ENCODE measurements at regions not wholly inside any gene's neighbourhood (a gene's known extent, or its start where the extent isn't known, plus 50 kb on each side); places are given as distances from the start of the nearest gene placed in this dataset.

GRCh38 chr6:4009486-4009885, 69.5 kb downstream of the FAM217A start:
- Histone ChIP-seq H3K9me3 (no peaks in the 10 kb centered on the region), H3K4me3 (no peak overlapping the region), H3K4me1 (peaks cover 0 to 24% (median 3%) of the 10 kb centered on the region in 4 donors), H3K27ac (no peak overlapping the region), H3K36me3 (no peaks in the 10 kb centered on the region), H3K27me3 (no peaks in the 10 kb centered on the region)
- 88% methylated on average over 8 of the region's 8 CpGs for WGBS (ENCODE audit: insufficient coverage, low coverage, low lambda C conversion rate, missing lambda C conversion rate)
- no peak for DNase-seq
- intact Hi-C loops (cut with DNase I) = no loop called here
- TF ChIP-seq CTCF (IDR thresholded peaks at IDR 0.05) (no peak), POLR2A (IDR thresholded peaks at IDR 0.05) (no peak)
- ATAC-seq = no peak

GRCh38 chr6:4010048-4010447, 68.9 kb downstream of the FAM217A start:
- Histone ChIP-seq H3K27me3 (no peaks in the 10 kb centered on the region), H3K27ac (peak overlapping the region in 1 of 3 donors; percentile 41), H3K4me1 (peaks cover 0 to 24% (median 3%) of the 10 kb centered on the region in 4 donors), H3K4me3 (no peak overlapping the region), H3K9me3 (no peaks in the 10 kb centered on the region), H3K36me3 (no peaks in the 10 kb centered on the region)
- TF ChIP-seq POLR2A (IDR thresholded peaks at IDR 0.05) = no peak
- no peak for TF ChIP-seq CTCF (IDR thresholded peaks at IDR 0.05)
- WGBS (ENCODE audit: insufficient coverage, low coverage, low lambda C conversion rate, missing lambda C conversion rate) = 41% methylated on average over 2 of the region's 2 CpGs
- DNase-seq (no peak), ATAC-seq (no peak)
- intact Hi-C loops (cut with DNase I) = no loop called here

GRCh38 chr6:4010689-4011090, 68.2 kb downstream of the FAM217A start:
- DNase-seq = no peak
- Histone ChIP-seq H3K27ac (peak overlapping the region in 1 of 3 donors; percentile 41), H3K4me3 (no peak overlapping the region), H3K4me1 (peaks cover 0 to 24% (median 3%) of the 10 kb centered on the region in 4 donors), H3K9me3 (no peaks in the 10 kb centered on the region), H3K36me3 (no peaks in the 10 kb centered on the region), H3K27me3 (no peaks in the 10 kb centered on the region)
- ATAC-seq = peak in 2 of 4 donors; percentile 8 to 29
- intact Hi-C loops (cut with DNase I) = no loop called here
- TF ChIP-seq POLR2A (IDR thresholded peaks at IDR 0.05) (no peak), CTCF (IDR thresholded peaks at IDR 0.05) (no peak)
- WGBS (ENCODE audit: insufficient coverage, low coverage, low lambda C conversion rate, missing lambda C conversion rate) = 67% methylated on average over 3 of the region's 3 CpGs

GRCh38 chr6:4012826-4013225, 66.1 kb downstream of the FAM217A start:
- intact Hi-C loops (cut with DNase I) = no loop called here

More at GRCh38 chr6:4012826-4013225, 66.1 kb downstream of the FAM217A start:
- Histone ChIP-seq H3K4me1 (peaks cover 0 to 30% (median 6%) of the 10 kb centered on the region in 4 donors), H3K9me3 (no peaks in the 10 kb centered on the region), H3K36me3 (no peaks in the 10 kb centered on the region), H3K27ac (no peak overlapping the region), H3K4me3 (no peak overlapping the region), H3K27me3 (no peaks in the 10 kb centered on the region)
- ATAC-seq (no peak), DNase-seq (no peak)
- WGBS (ENCODE audit: insufficient coverage, low coverage, low lambda C conversion rate, missing lambda C conversion rate) = 83% methylated on average over 2 of the region's 2 CpGs
- TF ChIP-seq CTCF (IDR thresholded peaks at IDR 0.05) = no peak
- TF ChIP-seq POLR2A (IDR thresholded peaks at IDR 0.05) = no peak

All from right lobe of liver (tissue), 6 donors.